ENCODE measurements at regions not wholly inside any gene's neighbourhood (a gene's known extent, or its start where the extent isn't known, plus 50 kb on each side); places are given as distances from the start of the nearest gene placed in this dataset.
A peak's percentile ranks its signal among the peaks of the same experiment; 100 is the strongest.
"Not testable (repeated sequence)": the region's sequence is repeated elsewhere in the genome, so short reads cannot be mapped to it uniquely, and the experiment has no call there.

- DNase-seq, result not testable (repeated sequence)
Observed at GRCh38 chr7:24396387-24396786, 112.4 kb downstream of the NPY start.

- DNase-seq, result peak in 1 of 2 donors; percentile 37
Observed at GRCh38 chr7:24401628-24402593, 117.9 kb downstream of the NPY start.

- DNase-seq, result no peak
Observed at GRCh38 chr7:24402655-24403054, 118.7 kb downstream of the NPY start.

GRCh38 chr7:24403557-24403956 is 119.6 kb downstream of the NPY start:
- DNase-seq, result no peak

- no peak for DNase-seq
Observed at GRCh38 chr7:24404315-24404714, 120.3 kb downstream of the NPY start.

- no peak for DNase-seq
Observed at GRCh38 chr7:24405002-24405401, 121.0 kb downstream of the NPY start.

GRCh38 chr7:24406053-24406788 is 122.2 kb downstream of the NPY start:
- DNase-seq, result peak in 1 of 2 donors; percentile 27

GRCh38 chr7:24406789-24407299 is 122.9 kb downstream of the NPY start:
- no peak for DNase-seq

- no peak for DNase-seq
Observed at GRCh38 chr7:24407965-24408364, 124.0 kb downstream of the NPY start.

- DNase-seq, result no peak
Observed at GRCh38 chr7:24408798-24409430, 124.9 kb downstream of the NPY start.

GRCh38 chr7:24409431-24410024 is 125.5 kb downstream of the NPY start:
- DNase-seq, result no peak

GRCh38 chr7:24411226-24411625 is 127.2 kb downstream of the NPY start:
- DNase-seq, result no peak

GRCh38 chr7:24417526-24418120 is 133.6 kb downstream of the NPY start:
- no peak for DNase-seq

- peak in 1 of 2 donors; percentile 7 for DNase-seq
Observed at GRCh38 chr7:24419077-24419476, 135.1 kb downstream of the NPY start.

GRCh38 chr7:24419511-24419910 is 135.5 kb downstream of the NPY start:
- no peak for DNase-seq

GRCh38 chr7:24422441-24423010 is 138.5 kb downstream of the NPY start:
- DNase-seq, result no peak

- no peak for DNase-seq
Observed at GRCh38 chr7:24425664-24426063, 141.7 kb downstream of the NPY start.

- no peak for DNase-seq
Observed at GRCh38 chr7:24427048-24427447, 143.1 kb downstream of the NPY start.

GRCh38 chr7:24428676-24429075 is 144.6 kb upstream of the PALS2 start:
- no peak for DNase-seq

- DNase-seq, result no peak
Observed at GRCh38 chr7:24432677-24433076, 140.6 kb upstream of the PALS2 start.

GRCh38 chr7:24434972-24435371 is 138.3 kb upstream of the PALS2 start:
- DNase-seq, result no peak

Measured in CD4-positive, alpha-beta T cell treated with Interferon alpha-2 for 1 hour (primary cell).